ENCODE measurements at regions not wholly inside any gene's neighbourhood (a gene's known extent, or its start where the extent isn't known, plus 50 kb on each side); places are given as distances from the start of the nearest gene placed in this dataset.

DNA sequence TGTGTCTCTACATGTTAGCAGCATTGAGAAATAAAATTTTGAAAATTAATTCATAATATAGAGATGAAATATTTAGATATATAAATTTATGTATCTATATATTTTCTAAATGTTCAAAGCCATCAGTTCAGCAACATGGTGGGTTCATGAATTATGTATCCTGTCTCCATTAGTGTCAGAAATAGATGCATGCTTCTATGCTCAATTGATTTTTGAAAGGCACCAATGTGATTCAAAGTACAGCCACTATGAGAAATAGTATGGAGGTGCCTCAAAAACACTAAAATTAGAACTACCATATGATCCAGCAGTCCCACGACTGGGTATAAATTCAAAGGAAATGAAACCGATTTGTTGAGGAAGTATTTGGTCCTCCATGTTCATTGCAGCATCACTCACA is 128.6 kb upstream of the SYN3 start:
- no peak for TF ChIP-seq MYC (IDR thresholded peaks at IDR 0.05; ENCODE audit: low read depth, low read length)
- no peak overlapping the region for H3K4me3 ChIP-seq (ENCODE audit: low read depth, low read length)
- DNase-seq (ENCODE audit: low read depth): no peak

DNA sequence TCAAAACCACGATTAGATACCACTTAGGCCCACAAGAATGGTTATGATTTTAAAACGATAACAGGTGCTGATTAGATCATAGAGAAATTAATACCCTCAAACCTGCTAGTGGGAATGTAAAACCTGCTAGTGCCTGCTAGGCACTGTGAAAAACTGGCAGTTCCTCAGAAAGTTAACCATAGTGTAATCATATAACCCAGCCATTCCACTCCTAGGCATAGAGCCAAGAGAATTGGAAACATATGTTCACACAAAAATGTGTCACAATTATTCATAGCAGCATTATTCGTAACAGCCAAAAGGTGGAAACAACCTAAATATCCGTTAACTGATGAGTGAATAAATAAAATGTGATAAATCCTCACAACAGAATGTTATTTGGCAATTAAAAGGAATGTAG is 122.2 kb upstream of the SYN3 start:
- DNase-seq (ENCODE audit: low read depth): no peak
- H3K4me3 ChIP-seq (ENCODE audit: low read depth, low read length): no peak overlapping the region
- TF ChIP-seq, protein P1, sequence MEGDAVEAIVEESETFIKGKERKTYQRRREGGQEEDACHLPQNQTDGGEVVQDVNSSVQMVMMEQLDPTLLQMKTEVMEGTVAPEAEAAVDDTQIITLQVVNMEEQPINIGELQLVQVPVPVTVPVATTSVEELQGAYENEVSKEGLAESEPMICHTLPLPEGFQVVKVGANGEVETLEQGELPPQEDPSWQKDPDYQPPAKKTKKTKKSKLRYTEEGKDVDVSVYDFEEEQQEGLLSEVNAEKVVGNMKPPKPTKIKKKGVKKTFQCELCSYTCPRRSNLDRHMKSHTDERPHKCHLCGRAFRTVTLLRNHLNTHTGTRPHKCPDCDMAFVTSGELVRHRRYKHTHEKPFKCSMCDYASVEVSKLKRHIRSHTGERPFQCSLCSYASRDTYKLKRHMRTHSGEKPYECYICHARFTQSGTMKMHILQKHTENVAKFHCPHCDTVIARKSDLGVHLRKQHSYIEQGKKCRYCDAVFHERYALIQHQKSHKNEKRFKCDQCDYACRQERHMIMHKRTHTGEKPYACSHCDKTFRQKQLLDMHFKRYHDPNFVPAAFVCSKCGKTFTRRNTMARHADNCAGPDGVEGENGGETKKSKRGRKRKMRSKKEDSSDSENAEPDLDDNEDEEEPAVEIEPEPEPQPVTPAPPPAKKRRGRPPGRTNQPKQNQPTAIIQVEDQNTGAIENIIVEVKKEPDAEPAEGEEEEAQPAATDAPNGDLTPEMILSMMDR (IDR thresholded peaks at IDR 0.05; ENCODE audit: low read depth, low read length): no peak
- TF ChIP-seq, protein P2, sequence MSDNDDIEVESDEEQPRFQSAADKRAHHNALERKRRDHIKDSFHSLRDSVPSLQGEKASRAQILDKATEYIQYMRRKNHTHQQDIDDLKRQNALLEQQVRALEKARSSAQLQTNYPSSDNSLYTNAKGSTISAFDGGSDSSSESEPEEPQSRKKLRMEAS (IDR thresholded peaks at IDR 0.05; ENCODE audit: low read depth, low read length): no peak
- TF ChIP-seq MYC (IDR thresholded peaks at IDR 0.05; ENCODE audit: low read depth, low read length): no peak
- TF ChIP-seq POLR2A (IDR thresholded peaks at IDR 0.05; ENCODE audit: extremely low read depth, insufficient read length): no peak

DNA sequence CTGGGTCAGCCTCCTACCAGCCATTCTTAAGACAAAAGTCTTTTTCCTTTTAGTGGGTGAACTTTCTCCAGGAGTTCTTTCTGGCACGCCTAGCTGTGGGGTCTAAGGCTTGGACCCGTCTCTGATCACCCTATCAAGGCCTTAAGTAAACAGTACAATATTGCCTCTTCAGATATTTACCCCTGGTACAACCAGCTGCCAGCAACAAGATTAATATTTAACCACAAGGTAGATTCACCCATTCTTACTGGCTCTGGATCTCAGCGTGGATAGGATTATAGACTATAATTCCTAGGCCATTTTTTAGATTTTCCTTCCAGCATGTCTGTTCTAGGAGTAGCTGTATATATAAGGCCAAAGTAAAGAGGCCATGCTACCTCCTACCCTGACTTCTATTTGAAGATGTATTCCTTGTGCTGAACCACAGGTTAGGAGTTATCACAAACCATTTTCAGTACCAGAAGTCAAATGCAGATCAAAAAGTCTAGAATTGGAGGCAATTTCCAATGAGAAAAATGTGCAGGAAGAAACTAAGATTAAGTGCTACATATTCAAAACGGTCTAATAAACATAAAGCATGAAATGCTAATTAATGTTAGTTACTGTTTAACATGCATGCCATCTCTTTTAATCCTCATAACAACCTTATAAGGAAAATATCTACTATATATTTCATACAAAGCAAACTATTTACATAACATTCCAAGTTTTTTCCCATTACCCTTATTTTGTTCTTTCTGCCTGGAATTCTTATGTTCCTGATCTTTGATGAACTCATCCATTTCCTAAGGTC is 110.0 kb upstream of the SYN3 start:
- no peak overlapping the region for H3K4me3 ChIP-seq (ENCODE audit: low read depth, low read length)
- TF ChIP-seq POLR2A (IDR thresholded peaks at IDR 0.05; ENCODE audit: extremely low read depth, insufficient read length) (no peak), MYC (IDR thresholded peaks at IDR 0.05; ENCODE audit: low read depth, low read length) (no peak)
- TF ChIP-seq, protein P2 (IDR thresholded peaks at IDR 0.05; ENCODE audit: low read depth, low read length): no peak
- TF ChIP-seq, protein P1 (IDR thresholded peaks at IDR 0.05; ENCODE audit: low read depth, low read length): no peak
- no peak for DNase-seq (ENCODE audit: low read depth)

DNA sequence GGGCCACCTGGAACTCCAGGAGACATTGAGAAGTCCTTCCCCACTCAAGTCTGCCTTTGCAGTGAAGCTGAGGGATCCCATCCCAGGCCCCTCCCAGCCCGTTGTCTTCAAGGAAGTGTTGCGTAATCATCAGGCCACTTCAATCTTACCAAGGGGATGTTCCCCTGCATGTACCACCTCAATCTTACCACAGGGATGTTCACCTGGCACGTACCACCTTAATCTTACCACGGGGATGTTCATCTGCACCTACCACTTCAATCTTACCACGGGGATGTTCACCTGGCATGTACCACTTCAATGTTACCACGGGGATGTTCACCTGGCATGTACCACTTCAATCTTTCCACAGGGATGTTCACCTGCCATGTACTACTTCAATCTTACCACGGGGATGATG is 108.0 kb upstream of the SYN3 start:
- no peak overlapping the region for H3K4me3 ChIP-seq (ENCODE audit: low read depth, low read length)
- TF ChIP-seq, protein P2 (IDR thresholded peaks at IDR 0.05; ENCODE audit: low read depth, low read length): no peak
- TF ChIP-seq POLR2A (IDR thresholded peaks at IDR 0.05; ENCODE audit: extremely low read depth, insufficient read length) (no peak), MYC (IDR thresholded peaks at IDR 0.05; ENCODE audit: low read depth, low read length) (no peak)
- TF ChIP-seq, protein P1 (IDR thresholded peaks at IDR 0.05; ENCODE audit: low read depth, low read length): no peak
- DNase-seq (ENCODE audit: low read depth): peak; percentile 12

DNA sequence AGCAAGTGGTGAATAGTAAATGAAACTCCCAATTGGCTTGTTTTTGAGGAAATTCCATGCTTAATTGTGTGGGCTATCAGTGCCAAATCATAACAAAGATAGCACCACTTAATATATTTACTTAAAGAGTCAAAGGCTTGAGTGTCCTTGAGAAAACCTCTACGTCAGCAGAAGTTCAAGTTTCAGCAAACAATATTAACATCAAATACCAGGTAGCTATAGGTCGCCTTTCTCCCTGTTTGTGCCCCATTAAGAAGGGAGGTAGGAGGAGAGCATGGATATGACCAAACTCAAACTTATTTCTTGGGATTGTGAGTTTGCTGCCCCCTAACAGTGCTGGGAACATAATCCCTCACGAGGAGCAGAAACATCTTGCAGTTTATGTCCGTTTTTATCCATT is 105.6 kb upstream of the SYN3 start:
- TF ChIP-seq, protein P2 (IDR thresholded peaks at IDR 0.05; ENCODE audit: low read depth, low read length): no peak
- TF ChIP-seq, protein P1 (IDR thresholded peaks at IDR 0.05; ENCODE audit: low read depth, low read length): no peak
- TF ChIP-seq MYC (IDR thresholded peaks at IDR 0.05; ENCODE audit: low read depth, low read length) (no peak), POLR2A (IDR thresholded peaks at IDR 0.05; ENCODE audit: extremely low read depth, insufficient read length) (no peak)
- no peak overlapping the region for H3K4me3 ChIP-seq (ENCODE audit: low read depth, low read length)
- DNase-seq (ENCODE audit: low read depth): no peak

DNA sequence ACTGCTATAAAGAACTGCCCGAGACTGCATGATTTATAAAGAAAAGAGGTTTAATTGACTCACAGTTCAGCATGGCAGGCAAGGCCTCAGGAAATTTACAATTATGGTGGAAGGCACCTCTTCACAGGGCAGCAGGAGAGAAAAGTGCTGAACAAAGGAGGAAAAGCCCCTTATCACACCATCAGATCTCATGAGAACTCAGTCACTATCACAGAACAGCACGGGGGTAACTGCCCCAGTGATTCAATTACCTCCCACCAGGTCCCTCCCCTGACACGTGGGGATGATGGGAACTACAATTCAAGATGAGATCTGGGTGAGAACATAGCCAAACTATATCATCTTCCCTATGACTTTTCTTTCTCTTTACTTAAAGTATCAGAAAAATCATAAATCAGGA is 104.0 kb upstream of the SYN3 start:
- TF ChIP-seq POLR2A (IDR thresholded peaks at IDR 0.05; ENCODE audit: extremely low read depth, insufficient read length) (no peak), MYC (IDR thresholded peaks at IDR 0.05; ENCODE audit: low read depth, low read length) (no peak)
- TF ChIP-seq, protein P2 (IDR thresholded peaks at IDR 0.05; ENCODE audit: low read depth, low read length): no peak
- TF ChIP-seq, protein P1 (IDR thresholded peaks at IDR 0.05; ENCODE audit: low read depth, low read length): no peak
- no peak overlapping the region for H3K4me3 ChIP-seq (ENCODE audit: low read depth, low read length)
- no peak for DNase-seq (ENCODE audit: low read depth)

Measured in NB4 (cell line).